ENCODE measurements at regions not wholly inside any gene's neighbourhood (a gene's known extent, or its start where the extent isn't known, plus 50 kb on each side); places are given as distances from the start of the nearest gene placed in this dataset.

- TF ChIP-seq POLR2A (IDR thresholded peaks at IDR 0.05; ENCODE audit: low read length) (no peak), GATA1 (IDR thresholded peaks at IDR 0.05; ENCODE audit: low read depth, low read length) (no peak)
Observed at GRCh38 chr19:5228490-5228889, 112.1 kb downstream of the PTPRS start.
